IMR-90 (cell line): ENCODE measurements at regions not wholly inside any gene's neighbourhood (a gene's known extent, or its start where the extent isn't known, plus 50 kb on each side); places are given as distances from the start of the nearest gene placed in this dataset.

ENCODE experiments used
- ELK1 ChIP-seq: fragments of 150-350 bp; IDR thresholded peaks from 2 replicates; pipeline ENCODE4 v1.6.1; 2016; ENCODE audit warnings: low read depth, mild to moderate bottlenecking, low read length, moderate library complexity, borderline replicate concordance
- MAZ ChIP-seq: IDR thresholded peaks from 2 replicates; pipeline ENCODE4 v1.6.1; 2012; ENCODE audit warnings: low read depth, mild to moderate bottlenecking, low read length, improper control_type of control experiment, moderate library complexity, borderline replicate concordance
- POLR2A ChIP-seq: IDR thresholded peaks from 2 replicates; pipeline ENCODE4 v1.6.1; 2012; ENCODE audit warnings: mild to moderate bottlenecking, low read depth, low read length
- RAD21 ChIP-seq: IDR thresholded peaks from 2 replicates; pipeline ENCODE4 v1.6.1; 2012; ENCODE audit warnings: low read length, improper control_type of control experiment
- USF2 ChIP-seq: fragments of 150-350 bp; IDR thresholded peaks from 2 replicates; pipeline ENCODE4 v1.6.1; 2017; ENCODE audit warnings: mild to moderate bottlenecking, antibody characterized with exemption, low read length, low read depth
- TF ChIP-seq, protein P1 (sequence below): conservative IDR thresholded peaks from 2 replicates; pipeline ENCODE4 v1.5.1; 2012; ENCODE audit warnings: mild to moderate bottlenecking, low read depth, low read length, improper control_type of control experiment

DNA sequence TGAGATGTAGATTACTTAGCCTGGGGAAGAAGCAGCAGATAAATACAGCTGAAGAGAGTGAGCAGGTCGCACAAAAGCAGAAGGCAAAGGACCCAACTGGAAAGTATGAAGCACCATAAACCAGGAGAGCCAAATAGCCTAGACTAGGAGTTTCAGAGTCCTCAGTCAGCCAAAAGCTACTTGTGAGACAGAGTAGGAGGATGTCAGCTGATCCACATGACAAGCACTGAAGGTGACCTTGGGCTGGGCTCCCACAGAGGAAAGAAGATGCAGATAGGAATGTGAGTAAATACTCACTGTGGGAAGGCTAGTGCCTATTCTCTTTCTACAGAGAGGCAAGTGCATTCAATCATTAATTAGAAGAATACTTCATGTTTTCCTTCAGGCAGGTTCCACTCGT is 274.0 kb upstream of the POU3F2 start:
- TF ChIP-seq, protein P1, sequence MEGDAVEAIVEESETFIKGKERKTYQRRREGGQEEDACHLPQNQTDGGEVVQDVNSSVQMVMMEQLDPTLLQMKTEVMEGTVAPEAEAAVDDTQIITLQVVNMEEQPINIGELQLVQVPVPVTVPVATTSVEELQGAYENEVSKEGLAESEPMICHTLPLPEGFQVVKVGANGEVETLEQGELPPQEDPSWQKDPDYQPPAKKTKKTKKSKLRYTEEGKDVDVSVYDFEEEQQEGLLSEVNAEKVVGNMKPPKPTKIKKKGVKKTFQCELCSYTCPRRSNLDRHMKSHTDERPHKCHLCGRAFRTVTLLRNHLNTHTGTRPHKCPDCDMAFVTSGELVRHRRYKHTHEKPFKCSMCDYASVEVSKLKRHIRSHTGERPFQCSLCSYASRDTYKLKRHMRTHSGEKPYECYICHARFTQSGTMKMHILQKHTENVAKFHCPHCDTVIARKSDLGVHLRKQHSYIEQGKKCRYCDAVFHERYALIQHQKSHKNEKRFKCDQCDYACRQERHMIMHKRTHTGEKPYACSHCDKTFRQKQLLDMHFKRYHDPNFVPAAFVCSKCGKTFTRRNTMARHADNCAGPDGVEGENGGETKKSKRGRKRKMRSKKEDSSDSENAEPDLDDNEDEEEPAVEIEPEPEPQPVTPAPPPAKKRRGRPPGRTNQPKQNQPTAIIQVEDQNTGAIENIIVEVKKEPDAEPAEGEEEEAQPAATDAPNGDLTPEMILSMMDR, result no peak
- TF ChIP-seq POLR2A (no peak), ELK1 (no peak), MAZ (no peak), USF2 (no peak), RAD21 (no peak)
